Brain pericyte (primary cell): ENCODE measurements at regions not wholly inside any gene's neighbourhood (a gene's known extent, or its start where the extent isn't known, plus 50 kb on each side); places are given as distances from the start of the nearest gene placed in this dataset.
A peak's percentile ranks its signal among the peaks of the same experiment; 100 is the strongest.

ENCODE experiments used
- DNase-seq: peaks from one replicate; pipeline ENCODE4 v3.0.0-alpha.2; 2012; ENCODE audit warnings: low read depth, low spot score

- no peak for DNase-seq
Measured at GRCh38 chr4:127143460-127144195, 489.1 kb upstream of the INTU start.

- no peak for DNase-seq
Measured at GRCh38 chr4:127145006-127145540, 487.7 kb upstream of the INTU start.

DNA sequence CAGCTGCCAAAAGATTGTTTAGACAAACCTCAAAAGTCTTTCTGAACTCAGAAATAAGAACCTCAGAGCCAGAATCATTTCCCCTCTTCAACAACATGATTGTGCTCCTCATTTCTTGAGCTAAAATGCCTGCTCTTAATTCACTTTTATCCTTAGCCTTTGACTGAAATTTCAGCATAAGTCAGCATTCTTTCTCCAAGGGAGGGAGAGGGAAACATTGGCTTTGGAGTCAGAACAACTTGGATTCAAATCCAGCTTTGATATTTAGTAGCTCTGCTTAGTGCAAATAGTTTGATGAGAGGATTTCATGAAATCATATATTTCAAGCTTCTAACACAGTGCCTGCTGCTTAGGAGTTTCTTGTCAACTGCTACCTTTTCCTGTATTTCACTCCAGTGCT lies 484.6 kb upstream of the INTU start:
- DNase-seq = no peak

DNA sequence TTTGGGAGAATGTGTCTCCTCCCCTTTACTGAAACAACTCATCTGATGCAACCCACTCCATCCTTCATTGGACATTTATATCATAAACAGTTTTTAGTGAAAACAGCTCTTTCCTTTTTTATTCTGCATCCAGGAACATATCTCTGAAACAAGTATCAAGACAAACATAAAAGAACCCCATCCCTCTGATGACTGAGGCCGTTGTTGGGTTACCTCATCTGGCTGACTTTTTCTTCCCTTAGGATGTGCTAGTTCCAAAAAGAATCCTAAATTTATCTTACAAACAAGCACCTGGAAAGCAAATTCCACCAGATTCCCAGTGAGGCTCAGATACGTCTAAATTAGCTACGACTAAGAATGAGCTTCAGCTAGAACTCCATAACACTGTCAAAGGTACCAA lies 483.7 kb upstream of the INTU start:
- DNase-seq = no peak

- DNase-seq = no peak
Measured at GRCh38 chr4:127151941-127152340, 480.8 kb upstream of the INTU start.

- DNase-seq = no peak
Measured at GRCh38 chr4:127155116-127155515, 477.6 kb upstream of the INTU start.

- no peak for DNase-seq
Measured at GRCh38 chr4:127155555-127155954, 477.2 kb upstream of the INTU start.

- peak; percentile 8 for DNase-seq
Measured at GRCh38 chr4:127162741-127163140, 470.0 kb upstream of the INTU start.

GRCh38 chr4:127165971-127166370 lies 466.8 kb upstream of the INTU start:
- DNase-seq = no peak

DNA sequence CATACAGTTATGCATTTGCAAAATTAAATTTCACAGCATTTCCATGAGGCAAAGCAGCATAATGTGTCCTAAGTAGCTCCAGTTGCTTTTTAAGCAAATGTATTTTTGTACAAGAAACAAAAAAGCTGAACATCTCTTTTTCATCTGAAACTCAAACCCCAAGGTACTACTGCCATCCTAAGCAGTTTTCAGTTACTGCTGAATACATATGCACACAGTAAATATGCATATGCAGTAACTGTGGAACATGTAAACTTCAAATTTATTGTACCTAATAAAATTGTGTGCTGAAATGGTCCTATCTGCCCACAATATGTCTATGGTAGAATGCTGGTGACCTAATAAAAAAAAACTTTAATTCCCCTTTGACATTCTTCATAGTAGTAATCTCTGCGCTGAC lies 458.6 kb upstream of the INTU start:
- DNase-seq = no peak

GRCh38 chr4:127174616-127175015 lies 458.1 kb upstream of the INTU start:
- DNase-seq = no peak

- DNase-seq = no peak
Measured at GRCh38 chr4:127179256-127180087, 453.3 kb upstream of the INTU start.

DNA sequence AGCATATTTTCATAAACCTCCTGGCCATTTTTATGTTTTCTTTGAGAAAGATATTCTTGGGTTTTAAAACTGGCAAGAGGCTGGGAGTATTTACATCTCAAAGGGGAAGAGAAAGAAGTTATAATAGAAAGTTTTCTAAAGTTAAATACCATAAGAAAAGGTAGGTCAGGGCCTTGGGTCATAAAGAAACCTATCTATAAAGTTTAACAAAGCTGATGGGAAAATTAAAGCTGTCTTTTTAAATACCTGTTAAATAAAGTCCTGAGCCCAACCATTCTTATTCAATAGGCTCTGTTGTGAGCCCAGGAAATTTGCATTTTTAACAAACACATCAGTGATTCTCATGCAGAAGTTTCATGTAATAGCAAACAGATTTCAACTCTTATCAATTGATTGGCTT lies 451.8 kb upstream of the INTU start:
- DNase-seq = no peak

- DNase-seq = no peak
Measured at GRCh38 chr4:127182687-127183086, 450.1 kb upstream of the INTU start.

DNA sequence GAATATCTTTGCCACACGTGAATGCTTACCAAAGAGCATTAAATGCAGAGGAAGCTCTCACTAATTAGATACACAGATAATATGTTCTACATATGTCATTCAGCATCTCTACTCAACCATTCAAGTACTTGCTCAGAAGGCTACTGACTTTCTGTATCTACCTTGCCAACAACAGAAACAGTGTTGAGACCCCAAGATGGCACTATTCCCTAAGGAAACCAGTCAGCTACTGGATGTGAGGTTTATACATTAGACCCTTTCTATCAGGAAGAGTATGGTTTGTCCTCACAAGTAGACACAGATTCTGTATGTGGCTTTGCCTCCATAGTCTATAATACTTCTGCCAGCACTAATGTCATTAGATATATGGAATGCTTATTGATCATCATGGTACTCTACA lies 443.9 kb upstream of the INTU start:
- DNase-seq = no peak

GRCh38 chr4:127194281-127194680 lies 438.5 kb upstream of the INTU start:
- DNase-seq = no peak

GRCh38 chr4:127196655-127197352 lies 436.0 kb upstream of the INTU start:
- DNase-seq = no peak

GRCh38 chr4:127203562-127204200 lies 429.1 kb upstream of the INTU start:
- DNase-seq = peak; percentile 56

DNA sequence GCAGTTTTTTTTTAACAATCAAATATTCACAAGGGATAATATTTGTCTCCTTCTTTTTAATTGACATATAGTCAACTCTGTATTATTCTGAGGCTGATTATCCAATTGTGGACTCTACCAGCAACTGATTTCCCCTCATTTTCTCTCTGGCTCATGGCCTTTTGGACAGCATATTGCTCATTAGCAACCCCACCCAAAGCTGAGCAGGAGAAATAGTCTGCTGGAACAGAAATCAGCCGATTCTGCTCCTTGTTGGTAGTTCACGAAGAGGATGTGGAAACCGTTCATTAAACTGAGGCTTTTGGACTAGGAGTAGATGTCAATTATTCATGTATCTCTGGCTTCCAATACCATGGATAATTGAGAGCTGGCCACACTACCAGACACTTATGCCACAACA lies 428.4 kb upstream of the INTU start:
- DNase-seq = no peak

DNA sequence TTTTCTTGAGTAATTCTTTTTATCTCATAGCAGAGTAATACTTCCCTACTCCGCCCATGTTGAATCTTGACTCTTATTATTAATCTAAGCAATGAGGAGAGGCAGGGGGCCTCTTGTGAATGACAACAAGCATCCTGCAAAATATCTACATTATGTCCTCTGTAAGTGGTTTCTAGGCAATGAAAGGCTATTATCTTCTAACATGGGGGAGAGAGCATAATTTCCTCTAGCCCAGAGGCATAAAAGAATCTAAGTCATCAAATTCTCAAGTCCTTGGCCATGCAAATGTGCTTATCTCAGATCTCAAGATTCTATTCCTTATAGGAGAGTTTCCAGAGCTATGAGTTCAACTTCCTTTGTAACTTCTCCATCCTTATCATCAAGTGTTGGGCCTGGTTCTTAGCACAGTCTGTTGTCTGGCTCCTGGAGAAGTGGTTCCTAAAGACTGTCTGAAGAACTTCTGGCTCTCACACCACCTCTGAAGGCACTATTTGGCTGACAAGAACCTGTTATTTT lies 423.1 kb upstream of the INTU start:
- DNase-seq = no peak

GRCh38 chr4:127210893-127211649 lies 421.7 kb upstream of the INTU start:
- no peak for DNase-seq
